Thyroid gland (tissue), 4 donors: ENCODE measurements at regions not wholly inside any gene's neighbourhood (a gene's known extent, or its start where the extent isn't known, plus 50 kb on each side); places are given as distances from the start of the nearest gene placed in this dataset.
A peak's percentile ranks its signal among the peaks of the same experiment; 100 is the strongest.

Source experiments
- DNase-seq, 2 donors: peaks; one replicate each; pipeline ENCODE4 v3.0.0-alpha.2; 2019
- H3K27ac ChIP-seq, 3 donors: fragments of 200-600 bp; sonication (generic); 1 replicate in 2 of 3; 2 replicates in 1 of 3; pipeline ENCODE4 v1.5.1; 2016 to 2019; ENCODE audit warnings: mild to moderate bottlenecking in 1 of 3, moderate library complexity in 1 of 3
- H3K27me3 ChIP-seq: fragments of 200-600 bp; sonication (generic); one replicate; pipeline ENCODE4 v1.5.1; 2019
- H3K36me3 ChIP-seq, 2 donors: fragments of 200-600 bp; sonication (generic); one replicate each; pipeline ENCODE4 v1.5.1; 2016 to 2019
- H3K4me1 ChIP-seq, 2 donors: fragments of 200-600 bp; sonication (generic); one replicate each; pipeline ENCODE4 v1.5.1; 2017 to 2019
- H3K4me3 ChIP-seq, 3 donors: fragments of 200-600 bp; sonication (generic); replicated peaks in 1 of 3; 1 replicate in 2 of 3; 2 replicates in 1 of 3; pipeline ENCODE4 v1.5.1; 2016; ENCODE audit warnings: mild to moderate bottlenecking in 1 of 3
- H3K9me3 ChIP-seq: fragments of 200-600 bp; sonication (generic); one replicate; pipeline ENCODE4 v1.5.1; 2017
- CTCF ChIP-seq, 6 experiments: fragments of 200-600 bp in 3 of 6; fragments of 450-650 bp in 3 of 6; sonication (generic) in 3 of 6; IDR thresholded peaks; one replicate each; pipeline ENCODE4 v1.5.1; 2016 to 2019; ENCODE audit warnings: antibody characterized with exemption in 6 of 6, mild to moderate bottlenecking in 2 of 6, inconsistent platforms in 1 of 6, moderate library complexity in 1 of 6
- POLR2A ChIP-seq, 2 donors: fragments of 450-650 bp; IDR thresholded peaks; one replicate each; pipeline ENCODE4 v1.6.1; 2017; ENCODE audit warnings: antibody characterized with exemption in 2 of 2, mild to moderate bottlenecking in 2 of 2, moderate library complexity in 1 of 2
- WGBS, 2 donors: methylation state at CpG; one replicate each; pipeline ENCODE4 v1.1.5; 2017; 5-methylcytosine and 5-hydroxymethylcytosine counted together
- intact Hi-C: fragments of 100-400 bp; cut with DNase I; formaldehyde crosslinking; loops from one replicate; pipeline ENCODE4 v1.15.1; 2023

- intact Hi-C loops, result no loop called here
- no peaks in the 10 kb centered on the region for H3K4me1 ChIP-seq
- DNase-seq, result peak; percentile 6 to 16
- H3K27me3 ChIP-seq, result no peaks in the 10 kb centered on the region
- no peak overlapping the region for H3K4me3 ChIP-seq
- H3K9me3 ChIP-seq, result no peaks in the 10 kb centered on the region
- 35 to 44% methylated on average over 6 to 12 of the region's 12 CpGs for WGBS, 2 donors
- no peaks in the 10 kb centered on the region for H3K36me3 ChIP-seq
- no peak for TF ChIP-seq POLR2A (IDR thresholded peaks at IDR 0.05)
- TF ChIP-seq CTCF (IDR thresholded peaks at IDR 0.05), result peak in 1 of 6 experiments; percentile 27
- H3K27ac ChIP-seq, result no peak overlapping the region
These were observed 279.4 kb downstream of the CD83 start for GRCh38 chr6:14396826-14397517.

DNA sequence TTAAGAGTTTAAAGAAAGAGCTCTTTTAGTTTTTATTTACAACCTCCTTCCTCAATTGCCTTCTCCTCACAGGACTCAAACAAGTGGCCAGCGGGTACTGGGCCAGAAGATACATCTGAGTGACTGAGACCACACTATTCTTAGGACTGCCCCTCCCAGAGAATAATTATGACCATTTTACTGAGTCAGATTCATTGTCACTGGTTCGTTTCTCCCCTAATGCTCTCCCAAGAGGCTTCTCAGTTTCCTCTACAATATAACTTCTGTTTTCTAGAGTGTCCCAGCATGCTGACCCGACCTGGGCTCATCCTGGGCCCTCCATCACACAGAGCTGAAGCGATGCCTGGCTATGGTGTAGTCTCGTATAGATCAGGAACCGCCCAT lies 279.9 kb downstream of the CD83 start:
- H3K4me1 ChIP-seq, result no peaks in the 10 kb centered on the region
- no peak for DNase-seq
- WGBS, 2 donors, result 88 to 89% methylated on average over 6 of the region's 6 CpGs

DNA sequence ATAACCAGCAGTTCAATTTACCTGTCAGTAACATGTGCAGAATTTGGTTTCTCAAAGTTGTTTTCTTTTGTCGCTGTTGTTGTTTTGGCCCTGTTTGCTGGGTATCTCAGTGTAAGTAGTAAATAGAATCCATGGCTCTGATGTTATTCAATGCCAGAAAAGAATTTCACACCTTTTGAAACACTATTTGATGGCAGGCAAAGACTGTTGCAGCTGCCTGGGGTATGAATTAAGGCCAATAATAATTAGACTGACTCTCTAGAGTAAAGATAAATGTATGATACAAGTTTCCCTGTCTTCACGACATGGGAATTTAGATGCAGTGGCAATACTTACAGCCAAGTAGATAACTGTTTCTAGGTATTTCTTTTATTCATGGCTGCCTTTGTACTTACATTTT lies 281.4 kb downstream of the CD83 start:
- TF ChIP-seq POLR2A (IDR thresholded peaks at IDR 0.05) (no peak), CTCF (IDR thresholded peaks at IDR 0.05) (no peak)
- Histone ChIP-seq H3K27me3 (no peaks in the 10 kb centered on the region), H3K36me3 (no peaks in the 10 kb centered on the region), H3K4me1 (no peaks in the 10 kb centered on the region), H3K27ac (no peak overlapping the region), H3K4me3 (no peak overlapping the region), H3K9me3 (no peaks in the 10 kb centered on the region)
- no peak for DNase-seq
- intact Hi-C loops, result no loop called here
- WGBS, 2 donors, result 86 to 90% methylated on average over 2 of the region's 2 CpGs

More for the DNA sequence above, 279.9 kb downstream of the CD83 start:
- Histone ChIP-seq H3K27ac (no peak overlapping the region), H3K4me3 (no peak overlapping the region), H3K9me3 (no peaks in the 10 kb centered on the region), H3K27me3 (no peaks in the 10 kb centered on the region), H3K36me3 (no peaks in the 10 kb centered on the region)
- TF ChIP-seq POLR2A (IDR thresholded peaks at IDR 0.05), result no peak
- TF ChIP-seq CTCF (IDR thresholded peaks at IDR 0.05), result no peak
- intact Hi-C loops, result no loop called here

- WGBS, 2 donors, result 79 to 80% methylated on average over 5 of the region's 5 CpGs
- no peaks in the 10 kb centered on the region for H3K4me1 ChIP-seq
These were observed 282.1 kb downstream of the CD83 start for GRCh38 chr6:14399635-14400034.

More at GRCh38 chr6:14399635-14400034, 282.1 kb downstream of the CD83 start:
- Histone ChIP-seq H3K9me3 (no peaks in the 10 kb centered on the region), H3K4me3 (no peak overlapping the region), H3K27ac (no peak overlapping the region), H3K36me3 (no peaks in the 10 kb centered on the region), H3K27me3 (no peaks in the 10 kb centered on the region)
- intact Hi-C loops, result no loop called here
- DNase-seq, result no peak
- TF ChIP-seq CTCF (IDR thresholded peaks at IDR 0.05) (no peak), POLR2A (IDR thresholded peaks at IDR 0.05) (no peak)
